ENCODE measurements at regions not wholly inside any gene's neighbourhood (a gene's known extent, or its start where the extent isn't known, plus 50 kb on each side); places are given as distances from the start of the nearest gene placed in this dataset.
"Not testable (repeated sequence)": the region's sequence is repeated elsewhere in the genome, so short reads cannot be mapped to it uniquely, and the experiment has no call there.

DNA sequence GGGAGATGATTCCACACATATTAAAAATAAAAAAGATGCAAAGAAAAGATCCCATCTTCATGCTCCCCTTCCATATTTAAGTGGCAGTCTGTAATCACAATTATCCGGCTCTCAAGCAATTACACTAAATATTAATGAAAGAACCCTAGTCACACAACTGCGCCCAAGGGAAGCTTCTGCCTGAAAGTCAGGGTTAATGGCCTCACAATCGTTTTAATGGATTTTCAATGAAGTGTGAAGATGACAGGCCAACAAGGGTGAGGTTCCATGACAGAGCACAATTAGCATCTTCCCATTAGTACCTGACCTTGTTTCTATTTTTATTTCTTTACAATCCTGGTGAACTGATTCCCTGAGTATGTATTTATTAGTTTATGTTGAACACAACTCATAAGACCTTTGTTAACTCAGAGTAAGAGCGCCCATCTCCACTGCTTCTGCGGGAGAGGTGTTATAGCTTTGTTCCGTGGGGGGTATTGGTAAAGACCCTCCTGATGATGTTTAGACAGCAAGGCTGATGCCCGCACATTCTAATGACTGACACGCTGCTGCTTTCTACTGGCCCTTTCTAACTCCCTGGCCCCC, 80.9 kb downstream of the IER5 start:
- in situ Hi-C loops (cut with HindIII; ENCODE audit: low sequenced_read_pairs): loop anchor here (5.0 to 10.0 kb wide), 5 partner anchors 127 to 1225 kb away; partner anchors contain the start of gene GLUL

DNA sequence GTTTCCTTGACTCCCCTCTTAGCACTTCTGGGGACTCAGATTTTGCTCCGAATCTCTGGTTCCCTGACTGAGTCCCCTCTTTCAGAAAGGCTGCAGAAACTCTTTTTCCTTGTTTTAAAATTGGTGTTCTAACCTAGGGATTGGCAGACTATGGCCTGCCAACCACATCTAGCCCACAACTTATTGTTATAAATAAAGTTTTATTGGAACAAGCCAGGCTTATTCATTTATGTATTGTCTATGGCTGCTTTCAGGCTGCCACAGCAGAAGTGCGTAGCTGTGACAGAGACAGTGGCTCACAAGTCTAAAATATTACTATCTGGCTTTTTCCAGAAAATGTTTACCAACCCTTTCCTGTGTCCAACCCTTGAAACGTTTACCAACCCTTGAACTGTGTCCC, 81.7 kb downstream of the IER5 start:
- in situ Hi-C loops (cut with HindIII; ENCODE audit: low sequenced_read_pairs): no loop called here

DNA sequence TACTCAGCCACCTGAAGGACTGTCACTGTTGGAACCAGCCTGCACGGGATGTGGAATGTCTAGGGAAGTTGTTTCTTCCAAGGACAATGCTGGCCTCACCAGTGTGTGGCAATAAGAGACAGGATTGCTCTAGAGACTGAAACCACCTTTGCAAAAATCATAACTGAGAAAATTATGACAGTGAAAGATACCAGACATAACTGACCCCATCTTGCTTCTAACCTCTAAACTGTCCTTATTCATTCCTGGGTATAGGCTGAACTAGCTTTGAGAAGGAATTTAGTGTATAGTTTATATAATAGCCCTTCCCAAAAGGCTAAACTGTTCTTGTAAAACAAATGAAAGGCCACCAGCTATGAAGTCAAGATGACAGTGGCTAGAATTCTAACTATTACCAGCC, 83.6 kb downstream of the IER5 start:
- in situ Hi-C loops (cut with HindIII; ENCODE audit: low sequenced_read_pairs): no loop called here

DNA sequence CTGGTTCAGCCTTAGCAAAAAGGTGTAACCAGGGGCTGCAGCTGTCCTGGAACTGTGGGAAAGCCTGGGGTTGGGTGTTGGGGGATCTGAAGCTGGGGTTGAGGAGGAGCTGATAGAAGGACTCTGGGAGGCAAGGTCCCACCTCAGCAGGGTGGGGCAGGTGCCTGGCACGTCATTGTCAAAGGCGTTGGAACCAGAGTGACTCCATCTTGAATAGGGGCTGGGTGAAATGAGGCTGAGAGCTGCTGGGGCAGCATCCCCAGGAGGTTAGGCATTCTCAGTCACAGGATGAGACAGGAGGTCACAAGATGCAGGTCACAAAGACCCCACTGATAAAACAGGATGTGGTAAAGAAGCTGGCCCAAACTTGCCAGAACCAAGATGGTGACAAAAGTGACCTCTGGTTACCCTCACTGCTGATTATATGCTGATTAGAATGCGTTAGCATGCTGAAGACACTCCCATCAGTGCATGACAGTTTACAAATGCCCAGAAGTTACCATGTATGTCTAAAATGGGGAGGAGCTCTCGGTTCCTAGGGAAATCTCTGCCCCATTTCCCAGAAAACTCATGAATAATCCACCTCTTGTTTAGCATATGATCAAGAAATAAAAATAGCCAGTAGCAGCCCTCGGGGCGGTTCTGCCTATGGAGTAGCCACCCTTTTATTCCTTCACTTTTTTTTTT, 85.4 kb downstream of the IER5 start:
- in situ Hi-C loops (cut with HindIII; ENCODE audit: low sequenced_read_pairs): no loop called here

DNA sequence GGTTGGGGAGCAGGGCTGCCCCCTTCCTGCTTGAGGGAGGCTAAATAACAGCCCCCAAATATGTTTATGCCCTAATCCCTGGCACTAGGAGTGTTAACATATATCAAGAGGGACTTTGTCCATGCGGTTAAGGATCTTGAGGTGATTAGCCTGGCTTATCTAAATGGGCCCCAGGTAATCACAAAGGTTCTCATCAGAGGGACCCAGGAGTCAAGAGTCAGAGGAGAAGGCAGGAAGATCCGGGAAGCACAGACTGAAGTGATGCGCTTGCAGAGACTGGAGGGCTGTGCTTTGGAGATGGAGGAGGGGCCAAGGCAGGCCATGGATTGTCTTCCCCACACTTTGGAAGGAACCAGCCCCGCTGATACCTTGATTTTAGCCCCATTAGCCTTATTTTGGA, 86.4 kb downstream of the IER5 start:
- in situ Hi-C loops (cut with HindIII; ENCODE audit: low sequenced_read_pairs): no loop called here

DNA sequence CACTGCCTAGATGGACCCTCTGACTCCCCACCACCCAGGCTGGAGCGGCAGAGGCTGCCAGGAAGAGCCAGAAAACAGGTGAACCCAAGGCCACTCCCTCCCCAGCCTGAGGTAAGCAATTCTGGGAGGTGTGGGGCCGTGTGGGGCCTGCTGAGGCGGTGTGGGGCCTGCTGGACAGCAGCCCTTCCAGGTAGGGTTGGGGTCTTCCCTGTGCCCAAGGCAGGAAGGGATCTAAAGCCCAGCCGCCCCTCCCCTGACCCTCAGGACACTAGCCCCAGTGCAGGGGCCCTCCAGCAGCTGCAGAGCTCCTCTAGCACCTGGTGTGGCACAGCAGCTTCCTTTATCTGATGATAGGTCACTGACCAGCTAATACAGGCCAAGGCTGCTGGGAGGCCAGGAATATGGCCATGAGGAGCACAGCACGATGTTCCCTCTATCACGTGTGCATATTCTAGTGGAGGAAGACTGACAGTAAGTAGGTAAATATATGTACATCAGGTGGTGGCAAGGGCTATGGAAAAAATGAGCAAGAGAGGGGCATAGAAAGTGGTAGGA, 86.9 kb downstream of the IER5 start:
- in situ Hi-C loops (cut with HindIII; ENCODE audit: low sequenced_read_pairs): no loop called here

DNA sequence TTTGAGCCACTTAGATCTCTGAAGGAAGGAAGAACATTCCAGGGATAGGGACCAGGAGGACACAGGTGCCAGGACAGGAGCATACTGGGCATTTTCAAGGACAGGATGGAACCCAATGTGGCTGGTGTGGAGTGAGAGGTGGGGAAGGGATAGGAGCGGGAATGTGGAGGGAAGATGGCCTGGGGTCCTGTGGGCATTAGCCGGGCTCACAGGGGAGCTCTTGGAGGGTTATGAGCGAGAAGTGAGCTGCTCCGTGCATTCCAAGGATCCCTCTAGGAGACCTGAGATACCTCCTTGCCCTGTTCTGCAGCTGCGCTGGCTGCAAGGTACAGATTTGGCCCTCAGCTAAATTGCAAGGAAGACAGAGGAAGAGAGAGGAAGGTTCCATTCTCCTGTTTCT, 87.5 kb downstream of the IER5 start:
- in situ Hi-C loops (cut with HindIII; ENCODE audit: low sequenced_read_pairs): no loop called here

DNA sequence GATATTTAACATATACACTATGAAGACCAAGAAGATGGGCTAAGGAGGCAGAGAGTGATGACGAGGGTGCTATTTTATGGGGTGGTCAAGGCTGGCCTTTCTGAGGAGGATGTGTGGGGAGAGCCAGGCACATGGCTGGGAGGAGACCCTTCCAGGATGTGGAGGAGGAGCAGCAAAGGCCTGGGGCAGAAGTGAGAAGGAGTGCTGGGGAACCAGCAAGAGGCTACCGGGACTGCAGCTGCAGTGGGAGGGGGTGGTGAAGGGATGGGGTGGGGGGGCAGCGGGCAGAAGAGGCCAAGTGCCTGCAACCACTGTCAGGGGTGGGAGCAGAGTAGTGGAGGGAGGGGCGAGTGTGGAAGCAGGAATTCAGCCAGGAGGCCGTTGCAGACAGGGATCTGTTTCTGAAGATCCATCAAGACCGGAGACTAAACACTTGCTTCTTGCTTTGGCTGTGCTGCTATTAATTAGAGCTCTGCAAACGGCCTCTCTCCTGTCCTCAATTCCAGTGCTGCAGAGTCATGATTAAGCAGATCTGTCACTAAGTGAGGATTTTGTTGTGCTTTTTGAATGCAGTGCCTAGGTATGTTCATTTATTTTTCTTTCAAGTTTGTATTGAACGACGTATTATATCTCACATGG, 89.9 kb downstream of the IER5 start:
- in situ Hi-C loops (cut with HindIII; ENCODE audit: low sequenced_read_pairs): no loop called here

DNA sequence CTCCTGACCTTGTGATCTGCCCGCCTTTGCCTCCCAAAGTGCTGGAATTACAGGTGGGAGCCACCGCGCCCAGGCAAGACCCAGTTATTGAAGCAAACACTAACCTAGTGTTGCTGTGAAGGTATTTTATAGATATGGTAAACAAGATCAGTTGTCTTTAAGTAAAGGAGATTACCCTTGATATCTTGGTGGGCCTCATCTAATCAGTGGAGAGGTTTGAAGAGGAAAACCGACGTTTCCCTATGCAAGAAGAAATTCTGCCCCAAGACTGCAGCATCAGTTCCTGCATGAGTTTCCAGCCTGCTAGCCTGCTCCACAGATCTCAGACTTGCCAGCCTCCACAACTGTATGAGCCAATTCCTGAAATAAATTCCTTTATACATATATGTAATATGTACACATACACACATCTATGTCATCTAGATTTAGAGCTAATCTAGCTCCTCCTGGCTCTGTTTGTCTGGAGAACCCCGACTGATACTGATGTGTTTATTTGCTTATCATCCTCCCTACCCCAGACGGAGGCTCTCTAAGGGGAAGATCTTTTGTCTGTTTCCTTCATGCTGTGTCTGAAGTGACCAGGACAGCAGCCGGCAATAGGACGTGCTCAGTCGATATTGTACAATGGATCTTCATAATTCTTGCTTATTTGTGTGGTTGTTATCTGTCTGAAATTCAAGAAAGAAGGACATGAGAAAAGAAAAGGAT, 90.9 kb downstream of the IER5 start:
- in situ Hi-C loops (cut with HindIII; ENCODE audit: low sequenced_read_pairs): no loop called here

DNA sequence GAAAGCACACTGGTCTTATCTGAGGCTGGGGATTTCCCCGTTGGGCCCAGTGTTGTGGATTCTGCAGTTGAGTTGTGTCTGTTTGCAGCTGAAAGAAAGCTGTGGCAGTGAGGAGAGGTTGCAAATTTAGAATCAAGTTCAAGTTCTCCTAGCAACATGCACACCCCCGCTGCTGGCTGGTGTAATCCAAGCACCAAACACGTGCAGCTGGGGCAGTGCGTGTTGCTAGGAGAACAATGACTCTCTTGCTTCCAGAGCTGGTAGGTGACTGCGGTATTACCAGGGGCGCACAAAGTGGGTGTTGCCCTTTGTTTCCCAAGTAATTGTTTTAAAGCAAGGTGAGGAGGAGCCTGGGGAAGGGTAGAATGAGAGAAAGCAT, 91.5 kb downstream of the IER5 start:
- in situ Hi-C loops (cut with HindIII; ENCODE audit: low sequenced_read_pairs): no loop called here

DNA sequence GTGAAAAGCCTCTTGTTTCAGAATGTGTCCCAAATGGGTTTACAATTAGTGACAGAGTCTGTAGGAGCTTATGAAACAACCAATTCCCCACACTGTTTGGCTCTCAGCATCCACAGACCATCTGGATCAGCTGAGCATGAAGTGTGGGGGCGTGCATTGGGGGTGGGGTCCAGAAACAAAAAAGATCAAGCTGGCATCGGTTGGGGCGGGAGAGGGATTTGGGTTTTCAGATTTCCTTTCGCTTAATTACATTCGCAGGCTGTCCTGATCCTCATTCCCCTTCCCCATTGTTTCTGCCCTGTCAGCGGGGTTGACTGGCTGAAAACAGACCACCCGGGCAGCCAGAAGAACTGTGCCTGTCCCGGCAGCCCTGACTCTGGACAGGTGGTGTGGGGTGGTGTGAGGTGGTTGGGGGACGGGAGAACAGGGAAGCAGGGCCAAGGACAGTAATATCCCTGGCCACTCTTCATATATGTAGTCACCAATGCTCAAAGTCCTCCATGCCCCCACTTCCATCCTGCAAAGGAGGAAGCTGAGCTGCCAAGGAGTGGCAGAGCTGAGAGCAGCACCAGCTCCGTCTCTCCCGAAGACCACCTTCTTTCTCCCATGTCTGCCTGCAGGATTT, 92.0 kb downstream of the IER5 start:
- in situ Hi-C loops (cut with HindIII; ENCODE audit: low sequenced_read_pairs): no loop called here

DNA sequence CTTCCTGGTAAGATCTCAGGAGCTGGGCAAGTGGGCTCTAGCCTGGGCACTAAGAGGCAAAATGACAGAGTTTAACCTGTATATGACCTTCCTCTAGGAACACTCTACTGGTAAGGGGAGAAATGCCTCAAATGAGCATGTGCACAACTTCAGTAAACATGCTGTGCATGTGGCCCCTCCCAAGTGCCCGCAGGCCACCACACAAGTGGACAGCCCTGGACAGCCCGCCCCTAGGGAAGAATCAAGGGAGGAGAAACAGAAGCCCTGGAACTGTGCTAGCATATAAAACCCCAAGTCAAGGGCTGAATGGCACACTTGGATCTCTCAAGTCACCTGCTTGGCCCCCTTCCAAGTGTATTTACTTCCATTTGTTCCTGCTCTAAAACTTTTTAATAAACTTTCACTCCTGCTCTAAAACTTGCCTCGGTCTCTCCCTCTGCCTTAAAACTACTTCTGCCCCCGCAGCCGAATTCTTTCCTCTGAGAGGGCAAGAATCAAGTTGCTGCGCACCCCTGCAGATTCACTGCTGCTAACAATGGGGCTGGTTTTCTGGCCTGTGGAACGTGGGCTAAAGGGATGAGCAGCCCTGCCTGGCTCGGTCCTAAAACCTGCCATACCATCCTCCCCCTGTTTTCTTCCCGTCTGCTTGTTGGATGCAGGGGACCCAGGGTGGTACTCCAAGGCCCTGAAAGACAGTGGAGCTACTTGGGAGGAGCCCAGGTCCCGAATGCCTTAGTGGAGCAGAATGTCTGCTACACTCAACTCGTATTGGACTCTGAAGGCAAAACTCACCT, 93.5 kb downstream of the IER5 start:
- in situ Hi-C loops (cut with HindIII; ENCODE audit: low sequenced_read_pairs): no loop called here

DNA sequence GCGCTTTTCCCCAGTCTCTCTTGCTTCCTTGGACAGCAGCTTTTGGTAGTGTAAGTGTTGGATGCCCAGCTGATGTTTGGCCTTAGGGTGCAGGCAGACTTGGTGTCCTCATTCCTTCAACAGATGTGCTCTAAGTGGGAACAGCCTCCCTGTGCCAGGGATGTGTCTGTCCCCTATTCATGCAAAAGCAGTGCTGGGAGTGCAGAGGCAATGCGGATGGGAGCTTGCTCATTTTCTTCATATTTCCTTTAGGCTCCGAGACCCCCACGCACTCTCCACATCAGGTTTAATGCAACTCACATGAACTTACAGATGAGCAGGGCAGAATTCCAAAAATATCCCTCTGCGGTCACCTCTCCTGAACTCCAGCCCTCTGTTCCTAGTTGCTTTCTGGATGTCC, 96.1 kb downstream of the IER5 start:
- in situ Hi-C loops (cut with HindIII; ENCODE audit: low sequenced_read_pairs): no loop called here

DNA sequence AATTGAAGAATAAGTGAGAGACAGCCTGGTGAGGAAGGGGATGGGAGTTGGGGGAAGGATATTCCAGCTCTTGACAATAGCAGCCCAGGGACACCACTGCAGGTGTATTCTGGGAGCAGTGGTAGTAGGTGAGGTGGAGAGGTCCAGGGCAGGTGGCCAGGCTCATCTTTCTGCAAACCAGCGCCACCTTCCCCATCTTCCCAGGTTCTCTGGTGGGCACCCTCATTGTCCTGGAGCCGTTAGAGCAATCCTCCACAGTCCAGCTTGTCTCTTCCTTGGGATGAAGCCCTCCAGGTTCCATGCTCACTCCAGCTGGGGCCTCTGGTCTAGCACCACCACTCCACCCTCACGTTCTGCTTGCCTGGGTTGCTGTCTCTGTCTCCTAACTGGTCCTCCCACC, 97.0 kb downstream of the IER5 start:
- in situ Hi-C loops (cut with HindIII; ENCODE audit: low sequenced_read_pairs): no loop called here

DNA sequence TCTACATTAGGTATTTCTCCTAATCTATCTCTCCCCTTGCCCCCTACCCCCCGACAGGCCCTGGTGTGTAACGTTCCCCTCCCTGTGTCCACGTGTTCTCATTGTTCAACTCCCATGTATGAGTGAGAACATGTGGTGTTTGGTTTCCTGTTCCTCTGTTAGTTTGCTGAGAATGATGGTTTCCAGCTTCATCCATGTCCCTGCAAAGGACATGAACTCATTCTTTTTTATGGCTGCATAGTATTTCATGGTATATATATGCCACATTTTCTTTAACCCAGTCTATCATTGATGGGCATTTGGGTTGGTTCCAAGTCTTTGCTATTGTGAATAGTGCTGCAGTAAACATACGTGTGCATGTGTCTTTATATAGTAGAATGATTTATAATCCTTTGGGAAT, 97.6 kb downstream of the IER5 start:
- in situ Hi-C loops (cut with HindIII; ENCODE audit: low sequenced_read_pairs): not testable (repeated sequence)

DNA sequence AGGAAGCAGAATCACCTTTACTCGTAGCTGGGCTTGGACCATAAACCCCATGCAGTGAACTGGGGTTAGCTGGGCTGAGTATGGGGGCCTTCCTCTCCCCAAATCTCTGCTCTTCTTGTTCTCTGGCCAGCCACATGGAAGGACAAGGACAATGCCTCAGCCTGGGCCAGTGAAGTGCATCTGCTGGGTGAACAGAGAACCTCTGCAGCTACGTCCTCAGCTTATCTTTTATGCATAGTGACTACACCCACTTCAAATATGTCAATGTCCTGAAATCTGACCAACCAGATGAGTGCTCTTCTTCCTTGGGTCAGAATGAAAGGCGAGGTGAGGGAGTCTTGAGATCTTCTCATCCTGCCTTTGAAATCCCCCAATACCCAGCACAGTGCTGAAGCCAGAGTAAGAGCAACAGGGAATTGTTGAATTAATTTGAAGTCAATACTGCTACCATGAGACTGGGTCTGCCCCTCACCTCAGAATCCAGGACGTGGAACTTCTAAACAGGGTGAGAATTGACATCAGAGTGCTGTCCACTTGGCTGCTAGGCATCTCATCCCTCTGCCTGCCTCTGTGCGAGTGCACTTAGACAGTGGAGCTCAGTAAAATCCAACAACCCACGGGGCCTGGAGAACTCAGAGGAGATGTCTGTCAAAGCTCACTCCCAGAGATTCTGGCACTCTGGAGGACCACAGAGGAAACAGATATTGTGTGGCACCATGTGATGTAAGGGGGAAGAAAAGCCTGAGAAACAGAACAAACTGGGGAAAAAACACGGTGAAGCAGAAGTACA, 99.0 kb downstream of the IER5 start:
- in situ Hi-C loops (cut with HindIII; ENCODE audit: low sequenced_read_pairs): no loop called here

DNA sequence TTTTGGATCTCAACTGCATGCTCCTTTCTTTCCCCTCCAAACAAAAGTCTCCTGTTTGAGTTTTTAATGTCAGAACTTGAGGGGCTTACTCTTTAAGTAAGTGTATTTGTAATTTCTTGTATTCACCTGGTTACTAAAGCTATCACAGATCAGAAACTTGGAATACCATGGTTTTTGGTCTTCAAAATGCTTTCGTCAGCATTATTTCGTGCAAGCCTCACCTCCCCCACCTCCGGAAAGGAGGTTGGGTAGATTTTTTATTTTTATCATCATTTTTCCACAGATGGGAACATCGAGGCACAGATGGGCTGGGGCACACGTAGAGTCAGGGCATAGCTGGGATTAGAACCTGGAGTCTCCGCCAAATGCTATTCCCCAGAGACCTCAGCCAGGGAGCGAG, 100.7 kb downstream of the IER5 start:
- in situ Hi-C loops (cut with HindIII; ENCODE audit: low sequenced_read_pairs): no loop called here

DNA sequence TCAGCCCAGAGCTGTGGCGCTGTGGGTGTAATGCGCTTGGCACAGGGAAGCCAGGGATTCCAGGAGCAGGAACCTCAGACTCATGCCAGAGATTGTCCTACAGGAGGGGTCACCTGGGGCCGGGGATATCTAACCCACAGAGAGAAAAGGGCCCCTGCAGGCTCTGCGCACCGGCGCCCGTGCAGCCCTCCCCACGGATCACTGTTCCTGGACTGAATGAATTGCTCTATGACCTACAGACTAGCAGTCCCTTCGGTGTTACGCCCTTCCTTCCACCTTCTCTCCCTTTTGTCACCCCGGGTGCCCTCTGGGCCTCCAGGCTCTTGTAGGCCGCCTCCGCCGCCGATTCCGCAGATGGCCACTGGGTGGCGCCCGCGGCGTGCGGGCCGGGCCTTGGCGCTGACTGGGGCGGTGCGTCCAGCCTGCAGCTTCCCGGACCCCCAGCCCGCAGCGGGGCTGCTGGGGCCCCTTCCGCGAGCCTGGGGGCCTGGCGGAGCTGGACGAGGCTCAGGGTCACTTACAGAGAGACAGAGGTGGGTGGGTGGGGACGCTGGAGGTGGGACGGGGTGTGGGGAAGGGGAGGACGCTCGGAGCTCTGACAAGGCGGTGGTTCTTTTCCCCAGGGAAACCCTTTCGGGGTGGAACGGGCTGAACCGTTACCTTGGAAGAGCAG, 101.3 kb downstream of the IER5 start:
- in situ Hi-C loops (cut with HindIII; ENCODE audit: low sequenced_read_pairs): no loop called here

Data from endothelial cell of hepatic sinusoid (primary cell).